ENCODE measurements at regions not wholly inside any gene's neighbourhood (a gene's known extent, or its start where the extent isn't known, plus 50 kb on each side); places are given as distances from the start of the nearest gene placed in this dataset.

DNA sequence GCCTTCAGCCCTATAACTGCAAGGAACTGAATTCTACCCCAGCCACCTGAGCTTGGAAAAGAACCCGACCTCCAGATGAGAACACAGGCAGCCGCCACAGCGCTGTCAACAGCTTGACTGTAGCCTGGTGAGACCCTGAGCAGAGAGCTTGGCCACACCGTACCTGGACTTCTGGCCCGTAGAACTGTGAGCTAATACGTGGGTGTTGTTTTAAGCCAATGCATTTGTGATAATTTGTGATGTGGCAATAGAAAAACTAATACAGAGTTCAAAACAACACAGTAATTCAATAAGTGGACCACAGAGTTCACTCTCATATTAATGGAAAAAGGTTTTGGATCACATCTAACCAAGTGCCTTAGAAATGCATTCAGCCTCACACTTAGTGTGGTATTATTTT is 96.6 kb upstream of the TBL1X start:
- TF ChIP-seq, protein P1, sequence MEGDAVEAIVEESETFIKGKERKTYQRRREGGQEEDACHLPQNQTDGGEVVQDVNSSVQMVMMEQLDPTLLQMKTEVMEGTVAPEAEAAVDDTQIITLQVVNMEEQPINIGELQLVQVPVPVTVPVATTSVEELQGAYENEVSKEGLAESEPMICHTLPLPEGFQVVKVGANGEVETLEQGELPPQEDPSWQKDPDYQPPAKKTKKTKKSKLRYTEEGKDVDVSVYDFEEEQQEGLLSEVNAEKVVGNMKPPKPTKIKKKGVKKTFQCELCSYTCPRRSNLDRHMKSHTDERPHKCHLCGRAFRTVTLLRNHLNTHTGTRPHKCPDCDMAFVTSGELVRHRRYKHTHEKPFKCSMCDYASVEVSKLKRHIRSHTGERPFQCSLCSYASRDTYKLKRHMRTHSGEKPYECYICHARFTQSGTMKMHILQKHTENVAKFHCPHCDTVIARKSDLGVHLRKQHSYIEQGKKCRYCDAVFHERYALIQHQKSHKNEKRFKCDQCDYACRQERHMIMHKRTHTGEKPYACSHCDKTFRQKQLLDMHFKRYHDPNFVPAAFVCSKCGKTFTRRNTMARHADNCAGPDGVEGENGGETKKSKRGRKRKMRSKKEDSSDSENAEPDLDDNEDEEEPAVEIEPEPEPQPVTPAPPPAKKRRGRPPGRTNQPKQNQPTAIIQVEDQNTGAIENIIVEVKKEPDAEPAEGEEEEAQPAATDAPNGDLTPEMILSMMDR (optimal IDR thresholded peaks at IDR 0.05 in 1 of 3, IDR thresholded peaks at IDR 0.05 in 1 of 3, conservative IDR thresholded peaks at IDR 0.05 in 1 of 3; ENCODE audit: extremely low read depth in 1 of 3, insufficient read depth in 2 of 3, low read length in 3 of 3) = no peak
- no peak for TF ChIP-seq EZH2 (IDR thresholded peaks at IDR 0.05; ENCODE audit: low read length)

Measured in keratinocyte (primary cell).